Dermis blood vessel endothelial cell (primary cell): ENCODE measurements at regions not wholly inside any gene's neighbourhood (a gene's known extent, or its start where the extent isn't known, plus 50 kb on each side); places are given as distances from the start of the nearest gene placed in this dataset.

Experiments
- DNase-seq: peaks from one replicate; pipeline ENCODE4 v3.0.0; 2010

DNA sequence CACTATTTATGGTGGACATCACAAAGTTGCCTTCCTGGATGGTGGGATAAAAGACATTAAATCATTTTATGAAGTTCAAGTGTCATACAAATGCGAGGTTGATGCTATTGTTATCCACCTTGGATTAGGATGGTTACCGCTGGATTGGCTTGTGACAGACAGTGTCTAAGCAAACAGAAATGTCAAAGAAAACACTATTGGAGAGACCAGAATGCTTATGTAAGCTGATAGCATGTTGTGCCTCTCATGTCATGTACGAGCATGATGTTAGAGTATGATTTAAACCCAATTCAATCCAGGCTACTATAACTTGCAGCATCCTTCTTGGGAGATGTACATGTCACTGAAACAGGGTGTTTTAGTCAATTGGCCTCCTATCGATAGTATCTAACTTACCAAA lies 178.8 kb upstream of the C9orf72 start:
- DNase-seq, result no peak

DNA sequence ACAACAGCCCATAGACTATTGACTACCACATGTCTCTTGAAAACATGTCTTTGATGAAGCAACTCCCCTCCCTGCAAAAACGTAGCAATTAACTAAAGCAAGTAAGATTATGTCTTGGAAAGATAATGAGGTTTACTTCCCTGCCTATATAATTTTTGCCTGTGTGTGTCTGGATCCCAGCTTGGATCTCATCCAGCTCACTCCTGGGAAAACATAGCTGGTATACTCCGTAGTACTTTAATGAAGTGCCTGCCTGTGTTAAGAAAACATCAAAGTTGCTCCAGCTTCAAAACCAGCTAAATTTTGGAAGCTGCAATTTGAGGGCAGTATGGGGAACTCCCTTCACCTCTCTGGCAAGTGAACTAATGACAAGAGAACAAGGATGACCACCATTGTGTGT lies 182.6 kb upstream of the C9orf72 start:
- no peak for DNase-seq

DNA sequence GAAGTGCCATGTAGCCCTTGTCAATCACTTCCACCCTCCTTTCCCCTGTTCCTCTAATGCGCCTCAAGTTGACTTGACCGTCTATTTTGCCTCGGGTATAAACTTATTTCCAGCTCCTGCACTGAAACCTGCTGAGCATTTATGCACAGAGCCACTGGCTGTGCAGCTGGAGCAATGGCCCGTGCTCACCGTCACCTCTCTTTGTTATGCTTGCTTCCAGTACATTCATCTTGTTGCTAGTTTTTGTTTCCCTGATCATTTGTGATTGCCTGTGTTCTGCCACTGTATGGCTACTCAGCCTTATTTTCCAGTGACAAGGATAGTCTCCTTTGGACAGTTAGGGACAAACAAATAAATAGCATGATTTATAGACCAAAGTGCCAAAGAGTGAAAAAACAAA lies 183.1 kb upstream of the C9orf72 start:
- no peak for DNase-seq

DNA sequence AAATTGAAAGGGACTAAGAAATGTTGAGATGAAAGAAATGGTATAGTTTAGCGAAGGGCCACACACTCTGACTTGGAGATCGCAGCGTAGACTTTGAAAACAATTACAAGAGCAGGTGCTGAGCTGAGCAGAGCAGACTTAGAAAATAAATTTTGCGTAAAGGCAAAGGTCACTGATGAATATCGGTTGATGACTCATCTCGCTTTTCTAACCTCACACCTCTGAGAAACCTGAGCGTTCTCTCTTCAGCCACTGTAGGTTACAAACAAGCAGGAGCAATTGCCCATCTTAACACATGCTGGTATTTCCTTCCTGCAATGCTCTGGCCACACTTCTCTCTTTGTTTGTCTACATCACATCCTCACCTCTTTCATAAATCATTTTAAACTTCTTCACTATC lies 190.6 kb upstream of the C9orf72 start:
- no peak for DNase-seq

DNA sequence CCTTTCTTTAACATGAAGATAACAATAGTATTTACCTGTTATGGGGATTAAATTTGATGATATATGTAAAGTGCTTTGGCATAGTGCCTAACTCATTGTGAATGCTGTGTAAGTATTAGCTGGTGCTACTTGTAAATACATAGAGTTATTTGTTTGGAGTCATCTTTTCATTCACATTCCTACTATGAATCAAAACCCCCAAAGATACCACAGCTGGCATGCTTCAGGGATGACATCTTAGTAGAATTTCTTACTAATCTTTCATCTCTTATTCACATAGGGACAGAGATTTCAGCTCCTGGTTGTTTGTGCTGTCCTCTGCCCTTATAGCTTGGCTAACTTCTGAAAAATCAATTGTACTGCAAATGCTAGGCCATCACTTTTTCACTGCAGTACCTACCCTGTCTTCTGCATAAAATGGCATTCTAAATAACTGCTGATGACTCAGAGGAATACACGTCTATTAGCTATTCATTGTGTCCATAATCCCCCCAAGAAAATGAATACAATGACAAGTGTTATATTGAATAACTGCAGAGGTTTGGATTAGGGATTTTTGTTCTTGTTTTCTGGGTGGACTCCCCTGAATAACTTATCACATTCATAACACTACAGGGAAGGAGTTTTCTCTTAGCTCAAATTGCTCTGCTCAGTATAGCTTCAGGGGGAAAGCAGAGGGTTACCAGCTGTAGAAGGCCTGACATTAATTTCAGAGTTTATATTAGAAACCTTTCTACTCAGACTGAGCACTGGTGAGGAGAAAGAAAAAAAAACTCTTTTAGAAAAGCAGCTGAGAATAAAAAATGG lies 192.2 kb upstream of the C9orf72 start:
- no peak for DNase-seq

DNA sequence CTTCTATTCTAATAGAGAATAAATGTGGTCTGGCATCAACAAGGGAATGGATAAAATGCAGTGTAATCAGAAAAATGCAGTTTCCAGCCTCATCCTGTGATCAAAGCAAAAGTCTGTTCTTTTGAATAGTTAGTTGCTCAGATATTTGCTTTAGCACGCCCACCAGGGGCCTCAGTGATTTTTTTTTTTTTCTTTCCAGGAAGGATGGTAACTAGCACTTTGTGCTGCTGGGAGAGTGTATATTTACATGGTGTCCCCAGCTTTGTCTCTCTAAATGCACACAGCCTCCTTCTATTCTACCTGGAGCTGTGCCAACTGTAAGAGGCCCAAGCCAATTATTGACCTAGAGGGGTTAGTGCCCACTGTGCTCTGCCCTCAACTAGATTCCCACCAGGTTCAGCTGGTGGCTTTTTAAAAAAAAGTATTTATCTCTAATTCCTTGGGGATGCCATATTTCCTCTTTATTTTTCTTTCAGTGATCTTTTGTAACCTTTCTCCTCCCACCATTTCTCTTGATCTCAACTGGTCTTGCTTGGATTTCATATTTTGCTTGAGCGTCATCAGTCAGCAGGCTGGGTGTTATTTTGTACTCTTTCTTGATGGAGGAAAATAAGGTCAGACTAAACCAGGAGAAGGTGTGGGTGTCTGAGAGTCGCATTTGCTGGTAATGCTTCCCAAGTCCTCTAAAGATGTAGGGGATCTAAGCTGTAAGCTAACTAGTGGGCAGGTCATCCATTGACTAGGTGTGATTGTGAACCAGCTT lies 193.0 kb upstream of the C9orf72 start:
- DNase-seq, result no peak

DNA sequence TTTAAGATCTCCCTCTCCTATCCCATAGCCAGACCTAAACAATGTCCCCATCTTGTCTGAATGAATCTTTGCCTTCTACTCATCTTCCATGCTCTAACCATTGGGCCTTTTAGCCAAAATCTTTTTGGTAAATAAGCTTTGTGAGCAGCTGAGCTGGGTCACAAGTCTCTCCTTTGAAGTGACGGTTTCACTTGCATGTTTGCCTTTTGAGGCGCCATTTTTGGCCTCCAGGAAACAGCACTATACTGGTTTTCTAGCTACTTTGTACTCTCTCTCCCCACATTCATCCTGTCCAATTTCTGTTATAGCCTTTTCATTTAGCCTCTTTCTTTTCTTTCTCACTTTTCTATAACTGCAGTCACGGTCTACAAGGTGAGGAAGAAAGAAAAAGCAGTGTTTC lies 195.5 kb upstream of the C9orf72 start:
- no peak for DNase-seq

DNA sequence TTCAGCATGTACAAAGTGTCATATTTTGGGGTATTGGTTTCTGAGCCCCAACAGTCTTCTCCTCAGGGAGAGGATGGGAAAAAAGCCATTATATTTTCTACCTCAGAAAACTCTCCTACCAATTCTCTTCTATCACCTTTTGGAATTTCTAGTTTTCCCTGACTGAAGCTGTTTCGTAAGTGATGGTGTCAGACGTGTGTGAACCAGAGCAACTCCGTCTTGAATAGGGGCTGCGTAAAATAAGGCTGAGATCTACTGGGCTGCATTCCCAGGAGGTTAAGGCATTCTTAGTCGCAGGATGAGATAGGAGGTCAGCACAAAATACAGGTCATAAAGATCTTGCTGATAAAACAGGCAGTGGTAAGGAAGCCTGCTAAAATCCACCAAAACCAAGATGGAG lies 197.3 kb upstream of the C9orf72 start:
- no peak for DNase-seq

DNA sequence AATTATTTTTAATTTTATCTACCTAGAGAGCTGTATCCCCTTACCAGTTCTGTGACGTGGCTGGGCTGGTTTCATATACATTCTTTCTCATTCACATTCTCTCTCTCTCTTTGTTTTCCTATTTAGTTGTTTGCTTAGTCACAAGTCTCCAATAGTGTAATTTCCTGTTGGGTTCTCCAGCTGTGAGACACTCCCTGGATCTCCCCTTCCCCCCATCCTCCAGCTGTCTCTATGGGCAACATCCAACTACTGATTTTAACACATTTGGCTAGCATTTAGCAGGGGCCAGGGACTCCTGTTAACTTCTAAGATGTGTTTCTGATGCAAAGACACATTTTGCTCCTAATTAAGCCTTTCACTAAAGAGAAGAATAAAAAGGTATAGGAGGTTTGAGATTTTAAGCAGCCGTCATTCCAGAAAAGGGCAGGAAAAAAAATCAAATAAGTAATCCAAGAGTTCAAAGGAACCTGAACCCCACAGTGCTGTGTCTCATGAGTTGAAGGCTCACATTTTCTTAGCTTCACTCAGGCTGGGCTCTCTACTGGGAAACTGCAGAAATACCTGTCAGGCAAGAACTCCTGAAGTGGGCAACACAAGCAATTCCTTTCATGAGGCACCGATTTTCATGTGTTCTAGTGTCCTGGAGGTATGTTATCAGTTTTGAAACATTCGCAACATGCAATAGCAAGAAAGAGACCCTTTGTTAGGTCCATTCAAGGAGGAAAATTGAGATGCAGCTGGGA lies 198.7 kb upstream of the C9orf72 start:
- DNase-seq, result no peak

DNA sequence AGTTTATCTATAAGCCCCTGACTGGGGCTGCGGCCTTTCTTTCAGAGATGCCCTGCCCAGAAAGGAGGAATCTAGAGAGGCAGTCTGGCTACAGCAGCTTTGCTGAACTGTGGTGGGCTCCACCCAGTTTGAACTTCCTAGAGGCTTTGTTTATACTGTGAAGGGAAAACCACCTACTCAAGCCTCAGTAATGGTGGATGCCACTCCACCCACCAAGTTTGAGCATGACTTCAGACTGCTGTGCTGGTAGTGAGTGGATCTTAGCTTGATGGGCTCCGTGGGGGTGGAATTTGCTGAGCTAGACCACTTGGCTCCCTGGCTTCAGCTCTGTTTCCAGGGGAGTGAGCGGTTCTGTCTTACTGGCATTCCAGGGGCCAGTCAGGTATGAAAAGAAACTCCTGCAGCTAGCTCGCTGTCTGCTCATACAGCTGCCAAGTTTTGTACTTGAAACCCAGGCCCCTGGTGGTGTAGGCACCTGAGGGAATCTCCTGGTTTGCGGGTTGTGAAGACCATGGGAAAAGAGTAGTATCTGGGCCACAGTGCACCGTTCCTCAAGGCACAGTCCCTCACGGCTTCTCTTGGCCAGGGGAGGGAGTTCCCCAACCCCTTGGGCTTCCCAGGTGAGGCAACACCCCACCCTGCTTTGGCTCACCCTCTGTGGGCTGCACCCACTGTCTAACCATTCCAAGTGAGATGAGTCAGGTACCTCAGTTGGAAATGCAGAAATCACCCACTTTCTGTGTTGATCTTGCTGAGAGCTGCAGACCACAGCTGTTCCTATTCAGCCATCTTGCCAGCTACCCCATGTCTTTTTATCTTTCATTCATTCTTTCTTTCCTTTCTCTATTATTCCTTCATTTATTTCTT lies 211.8 kb upstream of the C9orf72 start:
- DNase-seq, result no peak

DNA sequence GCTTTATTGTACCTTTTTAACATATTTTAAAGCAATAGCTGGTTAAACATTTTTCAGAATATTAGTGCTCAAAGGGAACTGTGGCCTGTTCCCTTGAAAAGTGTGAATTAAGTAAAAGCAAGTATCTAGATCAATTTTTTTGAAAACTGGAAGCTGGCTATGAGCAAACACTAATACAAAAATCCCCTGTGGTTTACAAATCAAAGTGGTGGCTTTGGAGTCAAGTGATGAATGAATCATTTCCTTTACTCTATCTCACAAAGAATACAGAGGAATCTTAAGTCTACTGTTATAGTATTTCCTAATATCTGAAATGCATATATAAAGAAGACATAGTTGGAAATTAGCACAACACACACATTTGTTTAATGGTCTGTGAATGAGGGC lies 212.4 kb upstream of the C9orf72 start:
- no peak for DNase-seq

DNA sequence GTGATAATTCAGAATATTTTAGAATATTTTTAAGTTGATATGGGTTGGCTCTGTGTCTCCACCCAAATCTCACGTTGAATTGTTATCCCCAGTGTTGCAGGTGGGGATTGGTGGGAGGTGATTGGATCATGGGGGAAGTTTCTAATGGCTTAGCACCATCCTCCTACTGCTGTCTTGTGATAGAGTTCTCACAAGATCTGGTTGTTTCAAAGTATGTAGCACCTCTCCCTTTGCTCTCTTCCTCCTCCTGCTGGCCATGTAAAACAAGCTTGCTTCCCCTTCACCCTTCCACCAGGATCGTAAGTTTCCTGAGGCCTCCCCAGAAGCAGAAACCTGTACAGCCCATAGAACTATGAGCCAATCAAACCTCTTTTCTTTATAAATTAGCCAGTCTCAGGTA lies 214.6 kb upstream of the C9orf72 start:
- no peak for DNase-seq

DNA sequence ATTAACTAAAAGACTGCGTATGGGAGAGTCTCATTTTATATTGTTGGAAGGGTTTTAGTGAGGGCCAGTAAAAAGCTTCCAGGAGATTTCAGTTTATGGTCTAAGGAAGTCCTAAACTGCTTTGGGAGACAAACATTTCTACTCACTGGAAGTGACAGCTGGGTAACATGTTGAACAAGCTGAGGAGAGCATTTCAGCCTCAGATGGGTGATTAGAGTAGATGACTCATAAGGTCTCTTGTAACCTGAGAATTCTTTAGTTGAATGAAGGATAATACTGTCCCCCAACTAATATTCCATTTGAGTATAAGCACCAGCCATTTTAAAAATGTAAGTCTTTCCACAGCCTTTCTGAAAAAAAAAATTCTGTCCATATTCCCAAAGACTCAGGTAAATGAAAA lies 218.0 kb upstream of the C9orf72 start:
- DNase-seq, result no peak

DNA sequence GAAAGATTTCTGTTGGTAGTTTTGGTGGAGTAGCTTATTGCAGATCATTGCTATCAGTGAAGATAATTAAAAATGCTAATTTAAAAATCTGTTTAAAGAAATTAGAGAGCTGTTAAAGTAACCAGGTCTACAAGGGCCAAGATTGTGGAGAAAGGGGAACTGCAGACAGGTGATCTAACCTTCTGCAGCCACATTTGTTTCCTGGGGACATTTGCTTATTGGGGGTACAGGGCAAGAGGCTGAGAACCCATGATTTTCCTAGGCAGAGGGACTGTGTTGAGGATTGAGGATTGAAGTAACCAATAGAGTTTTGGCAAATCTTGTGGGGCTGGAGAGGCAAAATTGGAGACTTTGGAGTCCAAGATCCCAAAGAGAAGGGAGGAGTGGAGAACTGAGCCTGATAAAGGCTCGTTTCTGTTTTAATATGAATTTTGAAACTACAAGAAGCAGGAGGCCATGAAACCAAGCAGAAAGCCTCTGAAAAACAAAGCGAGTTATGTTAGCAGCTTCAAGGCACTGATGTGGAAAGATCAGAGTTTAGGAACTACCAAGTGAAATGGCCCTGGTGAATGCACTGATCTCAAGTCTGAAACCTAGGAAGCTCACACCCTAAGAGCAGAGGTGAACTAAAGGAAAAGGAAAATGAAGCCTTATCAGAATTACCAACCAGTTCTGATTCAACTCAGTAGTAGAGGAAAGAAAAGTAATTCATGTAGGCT lies 219.8 kb upstream of the C9orf72 start:
- DNase-seq, result no peak

DNA sequence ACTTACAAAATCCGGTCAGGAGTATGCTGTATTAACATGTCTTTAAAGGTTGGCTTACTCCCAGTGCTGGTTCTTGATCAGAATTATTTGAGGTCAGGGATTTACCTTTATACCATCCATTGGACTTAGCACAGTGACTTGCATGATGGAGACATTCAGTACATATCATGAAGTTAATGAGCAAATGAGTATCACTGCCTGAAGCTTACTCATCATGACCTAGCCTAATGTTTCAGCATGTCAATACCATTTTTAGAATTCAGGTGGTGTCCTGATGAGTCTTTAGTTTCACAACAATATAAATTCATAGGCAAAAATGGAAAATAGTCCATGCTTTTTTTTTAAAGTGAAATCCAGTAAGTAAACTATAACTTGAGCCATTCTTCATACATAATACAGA lies 226.0 kb upstream of the C9orf72 start:
- no peak for DNase-seq

DNA sequence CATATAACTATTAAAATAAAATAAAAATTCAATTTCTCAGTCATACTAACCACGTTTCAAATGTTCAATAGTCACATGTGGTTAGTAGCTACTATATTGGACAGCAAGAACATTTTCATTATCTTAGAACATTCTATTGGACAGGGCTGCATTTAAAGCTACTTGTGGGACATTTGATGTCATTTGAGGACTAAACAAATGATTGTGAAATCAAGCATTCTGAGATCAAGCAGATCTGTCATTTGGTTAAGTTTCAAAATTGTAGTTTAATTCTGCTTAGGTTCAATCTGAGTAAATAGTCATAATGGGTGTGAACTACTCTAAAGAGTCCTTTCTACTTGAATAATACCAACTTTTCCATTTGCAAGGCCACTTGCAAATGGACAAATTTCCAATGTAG lies 226.9 kb upstream of the C9orf72 start:
- no peak for DNase-seq

DNA sequence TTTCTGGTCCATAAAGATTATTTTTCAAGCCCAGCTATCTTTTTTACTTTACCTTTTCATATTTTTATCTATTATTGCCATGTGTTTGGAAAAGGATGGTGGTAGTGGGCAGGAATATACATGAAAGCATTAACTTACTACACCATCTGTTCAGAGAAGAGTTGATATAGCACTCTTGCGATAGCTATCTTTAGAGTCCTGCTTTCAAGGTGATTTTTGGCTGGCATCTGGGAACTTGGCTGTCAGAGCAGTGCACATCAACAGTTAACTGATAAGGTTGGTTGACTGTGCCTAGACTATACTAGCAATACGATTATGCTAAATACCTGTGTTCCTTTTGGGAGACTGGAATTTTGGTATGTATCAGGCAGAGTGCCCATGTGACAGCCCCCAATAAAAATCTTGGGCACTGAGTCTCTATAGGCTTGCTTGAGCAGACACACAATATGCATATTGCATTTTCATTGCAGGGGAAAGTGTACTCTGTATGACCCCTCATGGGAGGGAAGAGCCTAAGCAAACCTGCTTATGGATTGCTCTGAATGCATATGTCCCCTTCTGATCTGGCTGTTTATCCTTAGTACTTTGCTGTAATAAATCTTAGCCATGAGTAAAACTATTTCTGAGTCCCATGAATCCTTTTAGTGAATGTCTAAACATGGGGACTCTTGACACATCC lies 227.6 kb upstream of the C9orf72 start:
- DNase-seq, result no peak

DNA sequence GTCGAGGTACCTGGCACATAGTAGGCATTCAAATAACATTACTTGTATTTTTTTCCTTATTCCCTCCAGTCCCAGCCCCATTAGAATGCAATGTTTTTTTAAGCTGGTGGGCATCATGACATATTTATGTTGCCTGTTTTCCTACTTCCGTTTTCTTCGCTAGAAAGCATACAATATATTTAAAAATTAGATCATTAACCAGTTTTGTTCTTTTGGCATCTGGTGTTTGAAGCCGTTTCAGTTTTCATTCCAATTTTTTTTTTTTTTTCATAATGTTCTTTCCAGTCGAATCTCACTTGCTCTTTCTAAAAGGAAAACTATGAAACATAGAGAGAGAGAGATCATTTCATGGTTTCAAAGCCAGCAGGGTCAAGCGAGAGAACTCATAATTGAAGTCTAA lies 228.3 kb upstream of the C9orf72 start:
- DNase-seq, result no peak

DNA sequence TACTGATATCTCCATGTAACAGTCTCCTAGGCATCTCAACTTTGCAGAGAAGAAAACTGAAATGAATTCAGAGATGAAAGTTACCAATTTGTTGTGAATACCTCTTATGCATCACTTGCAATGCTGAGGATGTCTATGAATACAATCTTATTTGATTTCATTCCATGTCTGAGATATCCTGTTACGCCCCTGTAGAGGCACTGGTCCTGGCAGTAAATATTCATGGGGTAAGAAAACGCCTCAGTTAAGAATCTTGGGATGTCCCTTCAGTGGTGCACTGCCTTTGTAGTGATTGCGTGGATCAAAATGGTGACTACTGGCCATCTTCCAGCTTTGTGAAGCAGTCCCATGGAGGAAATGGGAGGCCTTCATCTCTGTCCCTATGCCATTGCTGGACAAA lies 229.1 kb upstream of the C9orf72 start:
- DNase-seq, result no peak

DNA sequence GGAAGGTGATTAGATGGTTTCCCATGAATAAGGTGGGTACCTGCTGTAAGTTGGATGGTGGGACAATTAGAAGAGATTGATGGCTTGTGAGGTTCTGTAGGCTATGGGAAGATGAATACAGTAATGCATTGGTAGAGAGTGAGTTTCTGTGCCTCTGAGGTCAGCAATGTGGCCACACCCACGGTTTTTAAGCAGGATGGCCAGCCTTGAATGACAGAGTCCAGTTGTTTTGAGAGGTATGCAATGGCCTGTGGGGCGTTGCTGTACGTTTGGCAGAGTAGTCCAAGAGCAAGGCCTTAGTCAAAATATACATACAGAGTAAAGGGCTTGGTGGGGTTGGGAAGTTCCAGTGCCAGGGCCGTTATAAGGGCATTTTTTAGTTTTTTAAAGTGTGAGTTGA lies 235.6 kb upstream of the C9orf72 start:
- no peak for DNase-seq

DNA sequence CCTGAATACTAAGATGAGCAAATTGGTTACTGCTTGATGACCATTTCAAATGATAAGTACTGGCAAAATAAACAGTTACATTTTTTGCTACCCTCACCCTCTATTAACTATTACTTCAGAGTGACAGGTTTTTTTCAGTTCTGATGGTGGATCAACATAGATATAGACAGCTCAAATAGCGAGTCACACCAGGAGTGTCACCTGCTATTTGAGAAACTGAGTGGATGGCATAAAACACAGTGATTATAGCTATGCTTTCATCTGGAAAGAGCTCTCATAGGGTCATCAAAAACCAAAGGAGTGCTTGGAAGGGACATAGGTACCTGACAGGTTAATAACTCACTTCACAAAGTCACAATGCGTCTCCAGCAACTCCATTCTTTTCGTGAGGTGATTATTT lies 244.5 kb upstream of the C9orf72 start:
- no peak for DNase-seq
